ENCODE measurements at regions not wholly inside any gene's neighbourhood (a gene's known extent, or its start where the extent isn't known, plus 50 kb on each side); places are given as distances from the start of the nearest gene placed in this dataset.

GRCh38 chr2:36235426-36235825 is 120.2 kb upstream of the CRIM1 start:
- no peak for DNase-seq
- Histone ChIP-seq H3K79me2 (ENCODE audit: insufficient read depth) (no peaks in the 10 kb centered on the region), H2AFZ (ENCODE audit: low read depth) (no peak overlapping the region), H3K4me2 (no peak overlapping the region), H4K20me1 (ENCODE audit: insufficient read depth) (no peaks in the 10 kb centered on the region), H3F3A (replicated peaks; ENCODE audit: insufficient read depth) (no peaks in the 10 kb centered on the region), H3K9me2 (0 out of 2 replicates have a peak, but pooled peaks cover 3% of the 10 kb centered on the region), H3K27me3 (ENCODE audit: insufficient read depth) (peaks cover 12% of the 10 kb centered on the region; the same call in 1 of the 2 replicates), H3K36me3 (replicated peaks in 1 of 2; ENCODE audit: control insufficient read depth in 1 of 2, insufficient read depth in 2 of 2, low read length in 1 of 2) (no peaks in the 10 kb centered on the region), H3K9ac (no peak overlapping the region), H3K9me3 (no peaks in the 10 kb centered on the region), H3K4me3 (ENCODE audit: low read depth in 2 of 2, low read length in 1 of 2) (no peak overlapping the region), H3K4me1 (ENCODE audit: control insufficient read depth in 1 of 2, insufficient read depth in 2 of 2, low read depth in 1 of 2, low read length in 1 of 2) (no peaks in the 10 kb centered on the region), H3K27ac (ENCODE audit: low read depth in 2 of 2, low read length in 1 of 2) (no peak overlapping the region)
- 21% methylated on average over 3 of the region's 3 CpGs for WGBS (ENCODE audit: low lambda C conversion rate)
- POLR2A ChIA-PET = no interaction called here
- CTCF ChIA-PET = no interaction called here
- TF ChIP-seq MEF2A (IDR thresholded peaks at IDR 0.05; ENCODE audit: borderline replicate concordance, low read depth) (no peak), YY1 (IDR thresholded peaks at IDR 0.05; ENCODE audit: low read depth) (no peak), SMC3 (IDR thresholded peaks at IDR 0.05; ENCODE audit: low read depth, low read length) (no peak), FOSL2 (IDR thresholded peaks at IDR 0.05; ENCODE audit: borderline replicate concordance, low read depth) (no peak), ELF1 (IDR thresholded peaks at IDR 0.05) (no peak), EZH2phosphoT487 (IDR thresholded peaks at IDR 0.05; ENCODE audit: borderline replicate concordance, low read depth) (no peak)

GRCh38 chr2:36223259-36223658 is 132.3 kb upstream of the CRIM1 start:
- H3K9ac ChIP-seq = no peak overlapping the region
- no peaks in the 10 kb centered on the region for H4K20me1 ChIP-seq (ENCODE audit: insufficient read depth)
- POLR2A ChIA-PET = no interaction called here
- H3K9me2 ChIP-seq = no peaks in the 10 kb centered on the region
- DNase-seq = no peak
- 10% methylated on average over 3 of the region's 3 CpGs for WGBS (ENCODE audit: low lambda C conversion rate)
- no peaks in the 10 kb centered on the region for H3K79me2 ChIP-seq (ENCODE audit: insufficient read depth)
- no peak overlapping the region for H3K27ac ChIP-seq (ENCODE audit: low read depth in 2 of 2, low read length in 1 of 2)
- CTCF ChIA-PET = no interaction called here
- H3K27me3 ChIP-seq (ENCODE audit: insufficient read depth) = peaks cover 4% of the 10 kb centered on the region; the same call in 1 of the 2 replicates
- no peaks in the 10 kb centered on the region for H3K4me1 ChIP-seq (ENCODE audit: control insufficient read depth in 1 of 2, insufficient read depth in 2 of 2, low read depth in 1 of 2, low read length in 1 of 2)
- no peaks in the 10 kb centered on the region for H3K9me3 ChIP-seq
- H3K36me3 ChIP-seq (replicated peaks in 1 of 2; ENCODE audit: control insufficient read depth in 1 of 2, insufficient read depth in 2 of 2, low read length in 1 of 2) = no peaks in the 10 kb centered on the region
- H2AFZ ChIP-seq (ENCODE audit: low read depth) = no peak overlapping the region
- H3K4me3 ChIP-seq (ENCODE audit: low read depth in 2 of 2, low read length in 1 of 2) = no peak overlapping the region
- no peak for TF ChIP-seq EP300 (IDR thresholded peaks at IDR 0.05; ENCODE audit: borderline replicate concordance in 1 of 2, low read depth in 1 of 2, low read length in 1 of 2)
- TF ChIP-seq RXRA (IDR thresholded peaks at IDR 0.05; ENCODE audit: borderline replicate concordance, low read depth) = no peak
- TF ChIP-seq POLR2AphosphoS5 (IDR thresholded peaks at IDR 0.05; ENCODE audit: low read depth, low read length) = no peak
- TF ChIP-seq MXI1 (IDR thresholded peaks at IDR 0.05; ENCODE audit: low read depth, low read length) = no peak
- TF ChIP-seq, protein P1, sequence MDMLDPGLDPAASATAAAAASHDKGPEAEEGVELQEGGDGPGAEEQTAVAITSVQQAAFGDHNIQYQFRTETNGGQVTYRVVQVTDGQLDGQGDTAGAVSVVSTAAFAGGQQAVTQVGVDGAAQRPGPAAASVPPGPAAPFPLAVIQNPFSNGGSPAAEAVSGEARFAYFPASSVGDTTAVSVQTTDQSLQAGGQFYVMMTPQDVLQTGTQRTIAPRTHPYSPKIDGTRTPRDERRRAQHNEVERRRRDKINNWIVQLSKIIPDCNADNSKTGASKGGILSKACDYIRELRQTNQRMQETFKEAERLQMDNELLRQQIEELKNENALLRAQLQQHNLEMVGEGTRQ (IDR thresholded peaks at IDR 0.05; ENCODE audit: borderline replicate concordance, low read depth, low read length) = no peak
- TF ChIP-seq TEAD4 (IDR thresholded peaks at IDR 0.05; ENCODE audit: borderline replicate concordance, insufficient read depth) = no peak
- no peak for TF ChIP-seq RCOR1 (IDR thresholded peaks at IDR 0.05; ENCODE audit: low read length)
- no peak for TF ChIP-seq MEF2A (IDR thresholded peaks at IDR 0.05; ENCODE audit: borderline replicate concordance, low read depth)
- TF ChIP-seq GABPA (IDR thresholded peaks at IDR 0.05; ENCODE audit: low read depth) = no peak
- TF ChIP-seq FOXM1 (IDR thresholded peaks at IDR 0.05; ENCODE audit: low read depth) = no peak
- no peak for TF ChIP-seq MAX (IDR thresholded peaks at IDR 0.05; ENCODE audit: low read depth)
- TF ChIP-seq TCF12 (IDR thresholded peaks at IDR 0.05) = no peak
- TF ChIP-seq ZBTB33 (IDR thresholded peaks at IDR 0.05; ENCODE audit: borderline replicate concordance, low read depth) = no peak
- TF ChIP-seq JUND (IDR thresholded peaks at IDR 0.05) = no peak
- TF ChIP-seq SIN3A (IDR thresholded peaks at IDR 0.05; ENCODE audit: borderline replicate concordance, low read depth, low read length) = no peak
- TF ChIP-seq, protein P2, sequence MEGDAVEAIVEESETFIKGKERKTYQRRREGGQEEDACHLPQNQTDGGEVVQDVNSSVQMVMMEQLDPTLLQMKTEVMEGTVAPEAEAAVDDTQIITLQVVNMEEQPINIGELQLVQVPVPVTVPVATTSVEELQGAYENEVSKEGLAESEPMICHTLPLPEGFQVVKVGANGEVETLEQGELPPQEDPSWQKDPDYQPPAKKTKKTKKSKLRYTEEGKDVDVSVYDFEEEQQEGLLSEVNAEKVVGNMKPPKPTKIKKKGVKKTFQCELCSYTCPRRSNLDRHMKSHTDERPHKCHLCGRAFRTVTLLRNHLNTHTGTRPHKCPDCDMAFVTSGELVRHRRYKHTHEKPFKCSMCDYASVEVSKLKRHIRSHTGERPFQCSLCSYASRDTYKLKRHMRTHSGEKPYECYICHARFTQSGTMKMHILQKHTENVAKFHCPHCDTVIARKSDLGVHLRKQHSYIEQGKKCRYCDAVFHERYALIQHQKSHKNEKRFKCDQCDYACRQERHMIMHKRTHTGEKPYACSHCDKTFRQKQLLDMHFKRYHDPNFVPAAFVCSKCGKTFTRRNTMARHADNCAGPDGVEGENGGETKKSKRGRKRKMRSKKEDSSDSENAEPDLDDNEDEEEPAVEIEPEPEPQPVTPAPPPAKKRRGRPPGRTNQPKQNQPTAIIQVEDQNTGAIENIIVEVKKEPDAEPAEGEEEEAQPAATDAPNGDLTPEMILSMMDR (IDR thresholded peaks at IDR 0.05) = no peak
- TF ChIP-seq, protein P3, sequence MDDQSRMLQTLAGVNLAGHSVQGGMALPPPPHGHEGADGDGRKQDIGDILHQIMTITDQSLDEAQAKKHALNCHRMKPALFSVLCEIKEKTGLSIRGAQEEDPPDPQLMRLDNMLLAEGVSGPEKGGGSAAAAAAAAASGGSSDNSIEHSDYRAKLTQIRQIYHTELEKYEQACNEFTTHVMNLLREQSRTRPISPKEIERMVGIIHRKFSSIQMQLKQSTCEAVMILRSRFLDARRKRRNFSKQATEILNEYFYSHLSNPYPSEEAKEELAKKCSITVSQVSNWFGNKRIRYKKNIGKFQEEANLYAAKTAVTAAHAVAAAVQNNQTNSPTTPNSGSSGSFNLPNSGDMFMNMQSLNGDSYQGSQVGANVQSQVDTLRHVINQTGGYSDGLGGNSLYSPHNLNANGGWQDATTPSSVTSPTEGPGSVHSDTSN (IDR thresholded peaks at IDR 0.05) = no peak
- H3K4me2 ChIP-seq = no peak overlapping the region
- no peaks in the 10 kb centered on the region for H3F3A ChIP-seq (replicated peaks; ENCODE audit: insufficient read depth)

Measured in SK-N-SH (cell line).